ENCODE measurements at regions not wholly inside any gene's neighbourhood (a gene's known extent, or its start where the extent isn't known, plus 50 kb on each side); places are given as distances from the start of the nearest gene placed in this dataset.

- H3K27me3 Mint-ChIP-seq = no peaks in the 10 kb centered on the region
- H3K9me3 Mint-ChIP-seq = peaks cover 0 to 1% (median 0%) of the 10 kb centered on the region in 7 donors
- H3K4me1 ChIP-seq (ENCODE audit: control insufficient read depth, insufficient read depth, low read length, poor library complexity, severe bottlenecking) = no peaks in the 10 kb centered on the region
- H3K4me1 Mint-ChIP-seq = no peaks in the 10 kb centered on the region
- DNase-seq = no peak
- no peaks in the 10 kb centered on the region for H3K36me3 ChIP-seq (ENCODE audit: control insufficient read depth, insufficient read depth, low read length)
- H3K36me3 Mint-ChIP-seq = no peaks in the 10 kb centered on the region
- no peak for ATAC-seq (ENCODE audit: low read depth in 2 of 2)
- H3K4me3 Mint-ChIP-seq = no peak overlapping the region
- no peak overlapping the region for H3K4me3 ChIP-seq (ENCODE audit: low read depth, low read length)
- no peaks in the 10 kb centered on the region for H3K9me3 ChIP-seq (ENCODE audit: control insufficient read depth in 2 of 2, low read length in 2 of 2)
- no peak overlapping the region for H3K27ac ChIP-seq (ENCODE audit: insufficient read depth, low read length, poor library complexity, severe bottlenecking)
- H3K27ac Mint-ChIP-seq = no peak overlapping the region
- H3K27me3 ChIP-seq (ENCODE audit: control insufficient read depth, insufficient read depth, low read length) = no peaks in the 10 kb centered on the region
Measured at GRCh38 chr7:116386674-116387073, 112.9 kb upstream of the CAV2 start.

DNA sequence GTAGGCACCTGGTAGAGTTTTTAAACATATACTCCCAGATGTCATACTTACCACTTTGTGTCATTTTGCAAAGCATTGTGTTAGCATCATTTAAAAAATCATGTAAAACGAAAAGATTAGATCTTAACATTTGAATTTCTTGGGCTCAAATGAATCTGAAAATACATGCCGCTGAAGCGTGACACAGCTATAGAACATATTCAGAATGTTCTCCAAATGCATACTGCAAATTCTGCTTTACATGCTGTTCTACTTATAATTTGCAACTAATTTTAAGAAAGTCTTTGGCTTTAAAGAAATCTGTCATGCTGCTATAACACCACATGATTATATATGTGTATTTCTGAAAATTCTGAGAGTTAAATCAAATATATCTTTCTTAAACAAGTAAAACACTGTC, 109.2 kb upstream of the CAV2 start:
- Mint-ChIP-seq H3K4me3 (no peak overlapping the region), H3K27ac (no peak overlapping the region), H3K27me3 (no peaks in the 10 kb centered on the region), H3K9me3 (peaks cover 0 to 1% (median 0%) of the 10 kb centered on the region in 7 donors), H3K4me1 (no peaks in the 10 kb centered on the region), H3K36me3 (no peaks in the 10 kb centered on the region)
- Histone ChIP-seq H3K9me3 (ENCODE audit: control insufficient read depth in 2 of 2, low read length in 2 of 2) (no peaks in the 10 kb centered on the region), H3K4me1 (ENCODE audit: control insufficient read depth, insufficient read depth, low read length, poor library complexity, severe bottlenecking) (no peaks in the 10 kb centered on the region), H3K36me3 (ENCODE audit: control insufficient read depth, insufficient read depth, low read length) (no peaks in the 10 kb centered on the region), H3K27me3 (ENCODE audit: control insufficient read depth, insufficient read depth, low read length) (no peaks in the 10 kb centered on the region), H3K4me3 (ENCODE audit: low read depth, low read length) (no peak overlapping the region), H3K27ac (ENCODE audit: insufficient read depth, low read length, poor library complexity, severe bottlenecking) (no peak overlapping the region)
- ATAC-seq (ENCODE audit: low read depth in 2 of 2) (no peak), DNase-seq (no peak)

GRCh38 chr7:116392806-116393205, 106.7 kb upstream of the CAV2 start:
- ATAC-seq (ENCODE audit: low read depth in 2 of 2) = no peak
- no peak overlapping the region for H3K4me3 Mint-ChIP-seq

DNA sequence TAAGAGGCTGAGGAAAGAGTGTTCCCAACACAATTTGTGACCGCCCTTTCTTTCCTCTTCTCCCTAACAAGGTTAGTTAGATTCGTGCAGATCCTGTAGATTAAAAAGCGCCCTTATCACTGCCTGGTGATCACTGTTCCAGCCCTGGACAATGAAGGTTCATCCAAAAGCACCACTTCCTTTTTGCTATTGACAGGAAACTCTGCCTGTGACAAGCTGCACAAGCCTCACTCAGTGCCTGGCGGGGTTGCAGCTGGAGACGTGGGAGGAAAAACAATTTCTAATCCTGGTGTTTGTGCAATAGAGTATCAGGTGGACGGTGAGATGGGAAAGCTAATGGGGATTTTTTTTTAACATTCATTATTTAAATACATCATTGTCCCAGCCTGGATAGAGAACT, 105.9 kb upstream of the CAV2 start:
- Mint-ChIP-seq H3K9me3 (peaks cover 0 to 5% (median 0%) of the 10 kb centered on the region in 7 donors), H3K36me3 (no peaks in the 10 kb centered on the region), H3K27ac (no peak overlapping the region), H3K4me3 (no peak overlapping the region), H3K27me3 (no peaks in the 10 kb centered on the region), H3K4me1 (no peaks in the 10 kb centered on the region)
- H3K9me3 ChIP-seq (ENCODE audit: control insufficient read depth in 2 of 2, low read length in 2 of 2) = no peaks in the 10 kb centered on the region
- ATAC-seq (ENCODE audit: low read depth in 2 of 2) (no peak), DNase-seq (no peak)
- H3K4me3 ChIP-seq (ENCODE audit: low read depth, low read length) = no peak overlapping the region
- H3K36me3 ChIP-seq (ENCODE audit: control insufficient read depth, insufficient read depth, low read length) = no peaks in the 10 kb centered on the region
- H3K27ac ChIP-seq (ENCODE audit: insufficient read depth, low read length, poor library complexity, severe bottlenecking) = no peak overlapping the region
- no peaks in the 10 kb centered on the region for H3K27me3 ChIP-seq (ENCODE audit: control insufficient read depth, insufficient read depth, low read length)
- no peaks in the 10 kb centered on the region for H3K4me1 ChIP-seq (ENCODE audit: control insufficient read depth, insufficient read depth, low read length, poor library complexity, severe bottlenecking)

More at GRCh38 chr7:116392806-116393205, 106.7 kb upstream of the CAV2 start:
- no peaks in the 10 kb centered on the region for H3K4me1 ChIP-seq (ENCODE audit: control insufficient read depth, insufficient read depth, low read length, poor library complexity, severe bottlenecking)
- no peaks in the 10 kb centered on the region for H3K36me3 ChIP-seq (ENCODE audit: control insufficient read depth, insufficient read depth, low read length)
- no peaks in the 10 kb centered on the region for H3K27me3 ChIP-seq (ENCODE audit: control insufficient read depth, insufficient read depth, low read length)
- Mint-ChIP-seq H3K27me3 (no peaks in the 10 kb centered on the region), H3K36me3 (no peaks in the 10 kb centered on the region), H3K27ac (no peak overlapping the region), H3K4me1 (no peaks in the 10 kb centered on the region), H3K9me3 (peaks cover 0 to 2% (median 0%) of the 10 kb centered on the region in 7 donors)
- H3K9me3 ChIP-seq (ENCODE audit: control insufficient read depth in 2 of 2, low read length in 2 of 2) = no peaks in the 10 kb centered on the region
- DNase-seq = no peak
- no peak overlapping the region for H3K4me3 ChIP-seq (ENCODE audit: low read depth, low read length)
- no peak overlapping the region for H3K27ac ChIP-seq (ENCODE audit: insufficient read depth, low read length, poor library complexity, severe bottlenecking)

- no peaks in the 10 kb centered on the region for H3K4me1 ChIP-seq (ENCODE audit: control insufficient read depth, insufficient read depth, low read length, poor library complexity, severe bottlenecking)
- Mint-ChIP-seq H3K36me3 (no peaks in the 10 kb centered on the region), H3K4me1 (no peaks in the 10 kb centered on the region), H3K9me3 (peaks cover 0 to 5% (median 0%) of the 10 kb centered on the region in 7 donors), H3K27me3 (no peaks in the 10 kb centered on the region), H3K27ac (no peak overlapping the region), H3K4me3 (no peak overlapping the region)
- H3K36me3 ChIP-seq (ENCODE audit: control insufficient read depth, insufficient read depth, low read length) = no peaks in the 10 kb centered on the region
- no peak overlapping the region for H3K4me3 ChIP-seq (ENCODE audit: low read depth, low read length)
- H3K27ac ChIP-seq (ENCODE audit: insufficient read depth, low read length, poor library complexity, severe bottlenecking) = no peak overlapping the region
- no peaks in the 10 kb centered on the region for H3K9me3 ChIP-seq (ENCODE audit: control insufficient read depth in 2 of 2, low read length in 2 of 2)
- DNase-seq = no peak
- no peak for ATAC-seq (ENCODE audit: low read depth in 2 of 2)
- H3K27me3 ChIP-seq (ENCODE audit: control insufficient read depth, insufficient read depth, low read length) = no peaks in the 10 kb centered on the region
Measured at GRCh38 chr7:116394106-116394505, 105.4 kb upstream of the CAV2 start.

- no peak overlapping the region for H3K4me3 ChIP-seq (ENCODE audit: low read depth, low read length)
- Mint-ChIP-seq H3K27me3 (no peaks in the 10 kb centered on the region), H3K4me3 (no peak overlapping the region), H3K27ac (no peak overlapping the region), H3K36me3 (no peaks in the 10 kb centered on the region), H3K4me1 (no peaks in the 10 kb centered on the region), H3K9me3 (peaks cover 0 to 5% (median 0%) of the 10 kb centered on the region in 7 donors)
- H3K36me3 ChIP-seq (ENCODE audit: control insufficient read depth, insufficient read depth, low read length) = no peaks in the 10 kb centered on the region
- no peaks in the 10 kb centered on the region for H3K4me1 ChIP-seq (ENCODE audit: control insufficient read depth, insufficient read depth, low read length, poor library complexity, severe bottlenecking)
- no peaks in the 10 kb centered on the region for H3K9me3 ChIP-seq (ENCODE audit: control insufficient read depth in 2 of 2, low read length in 2 of 2)
- DNase-seq (no peak), ATAC-seq (ENCODE audit: low read depth in 2 of 2) (no peak)
- H3K27ac ChIP-seq (ENCODE audit: insufficient read depth, low read length, poor library complexity, severe bottlenecking) = no peak overlapping the region
- H3K27me3 ChIP-seq (ENCODE audit: control insufficient read depth, insufficient read depth, low read length) = no peaks in the 10 kb centered on the region
Measured at GRCh38 chr7:116395141-116395791, 104.3 kb upstream of the CAV2 start.

DNA sequence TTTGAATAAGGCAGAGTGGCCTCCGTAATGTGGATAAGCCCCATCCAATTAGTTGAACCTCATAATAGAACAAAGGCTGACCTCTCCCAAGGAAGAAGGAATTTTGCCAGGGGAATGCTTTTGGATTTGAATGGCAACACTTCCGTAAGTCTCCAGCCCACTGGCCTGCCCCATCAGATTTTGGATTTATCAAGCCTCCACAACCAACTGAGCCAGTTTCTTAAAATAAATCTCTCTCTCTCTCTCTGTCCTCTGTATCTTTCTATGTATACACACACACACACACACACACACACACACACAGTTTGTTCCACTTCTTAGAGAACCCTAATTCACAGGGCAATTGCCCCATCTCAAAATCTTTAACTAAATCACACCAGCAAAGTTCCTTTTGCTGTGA, 100.9 kb upstream of the CAV2 start:
- no peak overlapping the region for H3K4me3 Mint-ChIP-seq
- H3K27ac ChIP-seq (ENCODE audit: insufficient read depth, low read length, poor library complexity, severe bottlenecking) = no peak overlapping the region
- H3K9me3 ChIP-seq (ENCODE audit: control insufficient read depth in 2 of 2, low read length in 2 of 2) = no peaks in the 10 kb centered on the region
- H3K9me3 Mint-ChIP-seq = peaks cover 0 to 5% (median 0%) of the 10 kb centered on the region in 7 donors
- no peak for DNase-seq
- no peaks in the 10 kb centered on the region for H3K36me3 Mint-ChIP-seq
- H3K4me3 ChIP-seq (ENCODE audit: low read depth, low read length) = no peak overlapping the region
- ATAC-seq (ENCODE audit: low read depth in 2 of 2) = no peak
- H3K27ac Mint-ChIP-seq = no peak overlapping the region
- H3K4me1 Mint-ChIP-seq = no peaks in the 10 kb centered on the region
- no peaks in the 10 kb centered on the region for H3K4me1 ChIP-seq (ENCODE audit: control insufficient read depth, insufficient read depth, low read length, poor library complexity, severe bottlenecking)
- H3K27me3 Mint-ChIP-seq = no peaks in the 10 kb centered on the region
- H3K36me3 ChIP-seq (ENCODE audit: control insufficient read depth, insufficient read depth, low read length) = no peaks in the 10 kb centered on the region
- no peaks in the 10 kb centered on the region for H3K27me3 ChIP-seq (ENCODE audit: control insufficient read depth, insufficient read depth, low read length)

GRCh38 chr7:116399819-116400218, 99.7 kb upstream of the CAV2 start:
- no peaks in the 10 kb centered on the region for H3K36me3 ChIP-seq (ENCODE audit: control insufficient read depth, insufficient read depth, low read length)
- no peaks in the 10 kb centered on the region for H3K9me3 ChIP-seq (ENCODE audit: control insufficient read depth in 2 of 2, low read length in 2 of 2)
- no peak overlapping the region for H3K27ac ChIP-seq (ENCODE audit: insufficient read depth, low read length, poor library complexity, severe bottlenecking)
- H3K27me3 ChIP-seq (ENCODE audit: control insufficient read depth, insufficient read depth, low read length) = no peaks in the 10 kb centered on the region
- Mint-ChIP-seq H3K27ac (no peak overlapping the region), H3K4me3 (no peak overlapping the region), H3K27me3 (peaks cover 3% of the 10 kb centered on the region), H3K4me1 (no peaks in the 10 kb centered on the region), H3K9me3 (peaks cover 0 to 5% (median 0%) of the 10 kb centered on the region in 7 donors), H3K36me3 (no peaks in the 10 kb centered on the region)
- ATAC-seq (ENCODE audit: low read depth in 2 of 2) (no peak), DNase-seq (no peak)
- H3K4me3 ChIP-seq (ENCODE audit: low read depth, low read length) = no peak overlapping the region
- H3K4me1 ChIP-seq (ENCODE audit: control insufficient read depth, insufficient read depth, low read length, poor library complexity, severe bottlenecking) = no peaks in the 10 kb centered on the region

Measured in CD4-positive, CD25-positive, alpha-beta regulatory T cell (primary cell).